ENCODE measurements at regions not wholly inside any gene's neighbourhood (a gene's known extent, or its start where the extent isn't known, plus 50 kb on each side); places are given as distances from the start of the nearest gene placed in this dataset.

- no peaks in the 10 kb centered on the region for H3K27me3 ChIP-seq (ENCODE audit: insufficient read depth, low read length)
- H3K4ac ChIP-seq (ENCODE audit: low read depth, low read length), result no peak overlapping the region
- no peak overlapping the region for H3K56ac ChIP-seq (ENCODE audit: insufficient read length, low read depth, low read length)
- Mint-ChIP-seq H3K27ac (no peak overlapping the region), H3K27me3 (ENCODE audit: low read depth) (no peaks in the 10 kb centered on the region), H3K9me3 (no peaks in the 10 kb centered on the region), H3K4me3 (no peak overlapping the region), H3K36me3 (ENCODE audit: insufficient read depth in 1 of 3, low read depth in 3 of 3) (no peaks in the 10 kb centered on the region), H3K4me1 (peaks cover 2 to 3% of the 10 kb centered on the region in 2 experiments; a peak in 1 of 4 replicates)
- no peak overlapping the region for H2AFZ ChIP-seq (ENCODE audit: low read length)
- no peaks in the 10 kb centered on the region for H4K20me1 ChIP-seq (ENCODE audit: control insufficient read depth, insufficient read depth, insufficient read length)
- no peak overlapping the region for H2BK15ac ChIP-seq (ENCODE audit: low read depth, low read length)
- DNase-seq, result no peak
- H2AK5ac ChIP-seq (ENCODE audit: insufficient read length, low read length), result no peak overlapping the region
- H3T11ph ChIP-seq (ENCODE audit: low read length), result no peak overlapping the region
- H3K23me2 ChIP-seq (ENCODE audit: insufficient read length, low read depth, low read length, poor library complexity, severe bottlenecking), result no peaks in the 10 kb centered on the region
- no peak overlapping the region for H3K14ac ChIP-seq (ENCODE audit: insufficient read depth, low read length)
- H3K9me3 ChIP-seq (ENCODE audit: control insufficient read depth, low read depth, low read length), result no peaks in the 10 kb centered on the region
- H3K9ac ChIP-seq (ENCODE audit: extremely low read depth, insufficient read length, low read length), result no peak overlapping the region
- no peak overlapping the region for H4K8ac ChIP-seq (replicated peaks; ENCODE audit: insufficient read length, low read depth, low read length)
- no peak overlapping the region for H2BK5ac ChIP-seq (ENCODE audit: insufficient read length, low read length)
- H2BK12ac ChIP-seq (ENCODE audit: insufficient read length, low read depth, low read length), result no peak overlapping the region
- H3K4me1 ChIP-seq (ENCODE audit: insufficient read depth, low read length), result no peaks in the 10 kb centered on the region
- no peak overlapping the region for H3K27ac ChIP-seq (ENCODE audit: insufficient read length, low read depth, low read length)
- no CpG with 5 or more reads among the region's 1 CpG for WGBS (ENCODE audit: extremely low coverage, insufficient read length, low lambda C conversion rate)
- H4K91ac ChIP-seq (ENCODE audit: insufficient read length, low read depth, low read length), result no peak overlapping the region
- no peak overlapping the region for H3K4me2 ChIP-seq (ENCODE audit: insufficient read depth, insufficient read length, low read length)
- H3K79me2 ChIP-seq (ENCODE audit: insufficient read depth, low read length), result no peaks in the 10 kb centered on the region
- H3K23ac ChIP-seq (ENCODE audit: insufficient read length, low read depth, low read length), result no peak overlapping the region
- H2BK20ac ChIP-seq (ENCODE audit: low read depth, low read length, poor library complexity, severe bottlenecking), result no peak overlapping the region
- no peak overlapping the region for H2BK120ac ChIP-seq (ENCODE audit: low read depth, low read length, poor library complexity, severe bottlenecking)
- no peaks in the 10 kb centered on the region for H3K79me1 ChIP-seq (ENCODE audit: insufficient read depth, low read depth, low read length, poor library complexity, severe bottlenecking)
- TF ChIP-seq CTCF (conservative IDR thresholded peaks at IDR 0.05), result no peak
- no peak overlapping the region for H3K18ac ChIP-seq (ENCODE audit: insufficient read length, low read depth, low read length)
- H4K5ac ChIP-seq (ENCODE audit: insufficient read length, low read depth, low read length), result no peak overlapping the region
Measured at GRCh38 chr12:90020014-90020413, 311.4 kb upstream of the ATP2B1 start.

Data from H9 (cell line).